ENCODE measurements at regions not wholly inside any gene's neighbourhood (a gene's known extent, or its start where the extent isn't known, plus 50 kb on each side); places are given as distances from the start of the nearest gene placed in this dataset.
"Not testable (repeated sequence)": the region's sequence is repeated elsewhere in the genome, so short reads cannot be mapped to it uniquely, and the experiment has no call there.

GRCh38 chr7:153550173-153550572 lies 502.0 kb upstream of the DPP6 start:
- Histone ChIP-seq H3K36me3 (no peaks in the 10 kb centered on the region), H3K27me3 (no peaks in the 10 kb centered on the region), H3K4me3 (no peak overlapping the region), H3K9me3 (peaks cover 0 to 8% (median 2%) of the 10 kb centered on the region in 4 donors), H3K27ac (no peak overlapping the region), H3K4me1 (no peaks in the 10 kb centered on the region)
- WGBS, 5 donors: 45 to 83% (median 81%) methylated on average over 1 of the region's 1 CpG
- no peak for DNase-seq
- TF ChIP-seq POLR2A (IDR thresholded peaks at IDR 0.05) (no peak), EP300 (IDR thresholded peaks at IDR 0.05) (no peak), POLR2AphosphoS5 (IDR thresholded peaks at IDR 0.05) (no peak), CTCF (IDR thresholded peaks at IDR 0.05) (no peak)
- intact Hi-C loops (cut with DNase I; ENCODE audit: low total_unique reads): no loop called here

GRCh38 chr7:153564391-153564790 lies 487.8 kb upstream of the DPP6 start:
- Histone ChIP-seq H3K4me3 (no peak overlapping the region), H3K9me3 (peaks cover 0 to 20% (median 10%) of the 10 kb centered on the region in 4 donors), H3K27me3 (no peaks in the 10 kb centered on the region), H3K27ac (no peak overlapping the region), H3K36me3 (no peaks in the 10 kb centered on the region), H3K4me1 (no peaks in the 10 kb centered on the region)
- no peak for DNase-seq
- intact Hi-C loops (cut with DNase I; ENCODE audit: low total_unique reads): no loop called here
- TF ChIP-seq POLR2A (IDR thresholded peaks at IDR 0.05): no peak
- no peak for TF ChIP-seq EP300 (IDR thresholded peaks at IDR 0.05)
- no peak for TF ChIP-seq POLR2AphosphoS5 (IDR thresholded peaks at IDR 0.05)
- TF ChIP-seq CTCF (IDR thresholded peaks at IDR 0.05): no peak
- WGBS, 5 donors: 62 to 74% (median 71%) methylated on average over 6 of the region's 6 CpGs

GRCh38 chr7:153566324-153566723 lies 485.9 kb upstream of the DPP6 start:
- Histone ChIP-seq H3K4me3 (no peak overlapping the region), H3K36me3 (no peaks in the 10 kb centered on the region), H3K4me1 (no peaks in the 10 kb centered on the region), H3K27me3 (no peaks in the 10 kb centered on the region), H3K27ac (no peak overlapping the region), H3K9me3 (peaks cover 0 to 34% (median 20%) of the 10 kb centered on the region in 4 donors)
- no peak for TF ChIP-seq POLR2A (IDR thresholded peaks at IDR 0.05)
- no peak for TF ChIP-seq POLR2AphosphoS5 (IDR thresholded peaks at IDR 0.05)
- no peak for TF ChIP-seq EP300 (IDR thresholded peaks at IDR 0.05)
- no peak for TF ChIP-seq CTCF (IDR thresholded peaks at IDR 0.05)
- intact Hi-C loops (cut with DNase I; ENCODE audit: low total_unique reads): no loop called here
- DNase-seq: no peak
- 60 to 84% (median 70%) methylated on average over 6 of the region's 6 CpGs for WGBS, 5 donors

GRCh38 chr7:153567426-153567825 lies 484.8 kb upstream of the DPP6 start:
- Histone ChIP-seq H3K27ac (no peak overlapping the region), H3K27me3 (no peaks in the 10 kb centered on the region), H3K4me1 (no peaks in the 10 kb centered on the region), H3K4me3 (no peak overlapping the region), H3K36me3 (no peaks in the 10 kb centered on the region), H3K9me3 (peaks cover 0 to 44% (median 23%) of the 10 kb centered on the region in 4 donors)
- TF ChIP-seq POLR2A (IDR thresholded peaks at IDR 0.05): no peak
- TF ChIP-seq POLR2AphosphoS5 (IDR thresholded peaks at IDR 0.05): peak in 2 of 3 donors; percentile 8 to 27
- intact Hi-C loops (cut with DNase I; ENCODE audit: low total_unique reads): no loop called here
- DNase-seq: peak in 1 of 2 donors; percentile 78
- 55 to 83% (median 76%) methylated on average over 5 of the region's 5 CpGs for WGBS, 5 donors

GRCh38 chr7:153569520-153569919 lies 482.7 kb upstream of the DPP6 start:
- H3K4me3 ChIP-seq; intact Hi-C loops (cut with DNase I; ENCODE audit: low total_unique reads); H3K27ac ChIP-seq; H3K27me3 ChIP-seq; H3K36me3 ChIP-seq; H3K4me1 ChIP-seq; DNase-seq: not testable (repeated sequence)
- 31 to 96% (median 84%) methylated on average over 1 of the region's 1 CpG for WGBS, 5 donors
- H3K9me3 ChIP-seq: peaks cover 0 to 50% (median 24%) of the 10 kb centered on the region in 4 donors
